T-helper 9 cell (primary cell): ENCODE measurements at regions not wholly inside any gene's neighbourhood (a gene's known extent, or its start where the extent isn't known, plus 50 kb on each side); places are given as distances from the start of the nearest gene placed in this dataset.

Experiments
- DNase-seq: peaks from one replicate; pipeline ENCODE4 v3.0.0-alpha.2; 2020

GRCh38 chr14:22513066-22513812 is 75.8 kb downstream of the DAD1 start:
- DNase-seq, result no peak

DNA sequence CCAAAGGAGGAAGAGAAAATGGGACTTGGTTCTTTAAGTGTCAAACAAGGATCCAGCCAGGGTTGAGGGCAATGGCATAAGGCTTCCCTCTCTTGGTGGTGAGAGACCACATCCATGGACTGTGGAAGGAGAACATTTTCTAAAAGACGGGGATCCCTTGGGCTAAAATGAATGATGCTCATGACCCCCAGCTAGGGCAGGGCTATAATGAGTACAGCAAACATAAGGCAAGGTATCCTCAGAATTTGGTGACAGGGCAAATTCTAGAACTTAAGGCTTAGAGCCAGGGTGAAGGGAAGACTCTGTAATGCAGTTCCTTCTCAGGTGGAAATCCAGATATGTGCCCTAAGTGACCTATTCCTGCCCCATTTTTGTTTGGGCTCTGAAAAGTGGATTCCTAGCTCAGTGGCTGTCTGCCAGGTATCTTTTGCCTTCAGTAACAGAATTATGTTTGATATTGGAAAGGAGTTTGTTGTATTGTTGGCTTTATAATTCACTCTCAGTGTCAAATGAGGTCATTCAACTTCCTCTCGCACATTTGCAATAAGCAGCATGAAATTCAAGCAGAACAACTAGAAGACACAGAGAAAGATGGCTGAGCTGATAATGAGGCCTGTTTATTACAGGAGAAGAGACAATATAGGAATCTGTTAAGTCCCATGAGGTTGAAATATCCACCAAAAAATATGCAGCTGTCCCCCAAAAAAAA is 76.8 kb downstream of the DAD1 start:
- no peak for DNase-seq

DNA sequence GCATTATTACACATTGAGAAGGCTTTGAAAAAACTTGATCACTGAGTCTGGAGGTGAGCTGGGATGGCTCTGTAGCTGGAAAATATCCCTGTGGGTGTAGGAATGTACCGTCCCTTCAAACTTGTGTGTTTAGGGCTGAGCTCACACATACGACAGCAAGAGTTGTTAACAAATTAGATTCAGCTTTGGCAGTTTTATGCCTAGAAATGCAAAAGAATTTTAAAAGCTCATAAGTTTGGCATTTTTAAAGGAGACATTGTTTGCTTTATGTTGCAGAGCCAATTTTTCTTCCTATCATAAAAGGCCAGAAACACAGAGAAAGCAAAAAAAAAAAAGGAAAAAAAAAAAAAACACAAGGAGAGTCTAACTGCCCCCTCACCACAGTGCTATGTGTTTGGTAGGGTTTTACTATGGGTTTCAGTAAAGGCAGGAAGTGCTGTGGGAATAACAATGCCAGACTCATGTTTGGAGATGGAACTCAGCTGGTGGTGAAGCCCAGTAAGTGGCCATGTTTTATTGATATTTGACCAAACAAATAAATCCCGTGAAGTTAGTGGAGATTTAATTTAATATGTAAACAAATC is 78.4 kb downstream of the DAD1 start:
- no peak for DNase-seq

GRCh38 chr14:22509751-22510300 is 79.2 kb downstream of the DAD1 start:
- DNase-seq, result no peak

DNA sequence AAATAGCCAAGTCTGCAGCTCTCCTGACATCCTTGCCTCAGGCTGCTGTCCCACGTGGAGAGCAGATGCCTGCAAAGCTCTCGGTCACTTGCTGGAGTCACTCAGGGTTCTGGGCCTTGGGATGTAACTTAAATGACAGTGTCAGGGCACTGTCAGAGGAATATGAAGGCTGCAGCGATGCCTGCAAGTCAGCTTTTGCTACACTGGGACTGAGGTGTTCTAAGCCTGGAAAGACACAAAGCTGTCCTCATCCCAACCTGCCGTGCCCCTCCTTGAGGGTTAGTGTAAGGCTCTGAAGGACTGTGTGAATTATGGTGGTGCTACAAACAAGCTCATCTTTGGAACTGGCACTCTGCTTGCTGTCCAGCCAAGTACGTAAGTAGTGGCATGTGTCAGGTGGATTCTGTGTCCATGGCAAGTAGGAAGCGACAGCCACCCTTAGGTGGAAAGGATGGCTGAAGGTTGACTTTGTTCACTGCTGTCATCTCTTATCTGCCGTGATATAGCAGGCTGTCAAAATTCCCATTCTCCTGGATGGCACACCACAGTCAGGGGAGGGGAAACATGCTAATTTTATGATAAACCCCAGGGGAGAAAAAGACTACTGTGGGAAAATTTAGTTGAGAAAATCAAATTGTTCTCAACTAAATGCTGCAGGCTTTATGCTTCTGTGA is 79.9 kb downstream of the DAD1 start:
- DNase-seq, result no peak

- no peak for DNase-seq
Measured at GRCh38 chr14:22508662-22509035, 80.4 kb downstream of the DAD1 start.

- DNase-seq, result no peak
Measured at GRCh38 chr14:22508150-22508457, 80.9 kb downstream of the DAD1 start.

- no peak for DNase-seq
Measured at GRCh38 chr14:22506778-22507351, 82.2 kb downstream of the DAD1 start.

- no peak for DNase-seq
Measured at GRCh38 chr14:22506378-22506710, 82.7 kb downstream of the DAD1 start.

DNA sequence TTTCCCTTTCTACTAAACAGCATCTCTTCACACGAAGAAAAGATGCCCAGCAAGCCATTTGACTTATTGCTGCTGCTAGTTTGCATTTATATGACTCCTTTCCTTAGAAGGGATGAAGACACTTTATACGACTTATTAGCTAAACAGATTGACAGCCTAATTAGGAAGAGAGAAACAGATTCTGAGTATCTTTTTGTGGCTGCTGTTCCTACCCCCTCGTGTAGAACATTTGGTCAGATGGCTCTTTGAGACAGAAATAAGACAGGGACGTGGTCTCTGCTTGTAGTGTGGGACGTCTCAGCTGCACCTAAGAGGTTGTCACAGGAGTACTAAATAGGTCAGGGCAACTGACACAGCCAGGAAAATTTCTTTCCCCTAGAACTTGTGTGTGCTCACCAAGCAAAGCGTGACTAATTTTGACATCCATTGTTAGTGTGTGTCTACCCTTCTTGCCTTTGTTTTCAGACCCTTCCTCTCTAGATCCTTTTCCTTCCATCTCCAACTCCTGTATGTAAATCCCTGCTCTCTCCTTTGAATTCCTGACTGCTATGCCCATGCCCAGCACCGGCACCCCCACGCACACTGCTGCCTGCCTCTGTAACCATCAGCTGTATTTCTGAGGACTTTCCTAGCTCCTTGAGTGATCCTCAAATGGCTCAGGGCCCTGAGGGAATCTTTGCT is 83.2 kb downstream of the DAD1 start:
- no peak for DNase-seq

GRCh38 chr14:22505309-22505696 is 83.7 kb downstream of the DAD1 start:
- DNase-seq, result no peak

DNA sequence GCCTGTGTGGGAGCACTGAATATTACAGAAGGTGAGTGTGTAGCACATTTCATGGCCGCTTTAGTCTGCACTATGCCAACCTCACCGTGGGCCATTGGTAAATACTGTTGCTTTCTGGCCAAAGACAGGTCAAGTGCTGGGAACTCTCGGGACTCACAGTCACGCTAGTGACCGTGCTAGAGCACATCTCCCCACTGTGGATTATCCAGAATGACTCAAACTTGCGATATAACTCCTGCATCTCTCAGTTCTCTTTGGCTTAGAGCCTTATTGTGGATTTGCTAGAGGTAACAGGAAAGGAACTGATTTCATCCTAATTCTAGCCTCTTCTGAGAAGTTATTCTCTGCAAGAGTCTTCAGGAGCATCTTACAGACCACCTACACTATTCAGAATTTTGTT is 86.5 kb downstream of the DAD1 start:
- DNase-seq, result no peak

- DNase-seq, result no peak
Measured at GRCh38 chr14:22502007-22502406, 87.0 kb downstream of the DAD1 start.

GRCh38 chr14:22500954-22501726 is 87.9 kb downstream of the DAD1 start:
- no peak for DNase-seq

- DNase-seq, result no peak
Measured at GRCh38 chr14:22500525-22500924, 88.5 kb downstream of the DAD1 start.

- DNase-seq, result no peak
Measured at GRCh38 chr14:22497671-22498093, 91.3 kb downstream of the DAD1 start.

- DNase-seq, result no peak
Measured at GRCh38 chr14:22497144-22497423, 91.9 kb downstream of the DAD1 start.

- DNase-seq, result no peak
Measured at GRCh38 chr14:22494486-22495135, 94.4 kb downstream of the DAD1 start.

DNA sequence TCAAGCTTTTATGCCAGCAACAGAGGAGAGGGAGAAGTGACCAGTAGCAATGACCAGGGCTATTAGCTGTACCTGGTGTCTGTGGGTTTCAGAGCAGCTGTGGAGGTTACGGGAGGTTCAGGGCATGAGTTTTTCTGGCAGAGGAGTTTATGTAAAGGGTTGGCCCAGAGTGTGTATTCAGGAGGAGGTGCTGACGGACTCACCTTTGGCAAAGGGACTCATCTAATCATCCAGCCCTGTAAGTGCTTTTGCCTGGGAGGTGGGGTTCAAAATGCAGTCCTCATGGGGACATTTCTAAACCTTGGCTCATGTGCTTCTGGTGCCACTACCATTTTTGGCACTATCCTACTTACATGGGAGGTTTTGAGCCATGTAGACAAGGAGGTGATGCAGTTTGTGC is 95.3 kb downstream of the DAD1 start:
- DNase-seq, result no peak

- no peak for DNase-seq
Measured at GRCh38 chr14:22492622-22493542, 96.1 kb downstream of the DAD1 start.
